NAMALWA (cell line): ENCODE measurements at regions not wholly inside any gene's neighbourhood (a gene's known extent, or its start where the extent isn't known, plus 50 kb on each side); places are given as distances from the start of the nearest gene placed in this dataset.
"Not testable (repeated sequence)": the region's sequence is repeated elsewhere in the genome, so short reads cannot be mapped to it uniquely, and the experiment has no call there.

Source experiments
- DNase-seq: peaks from one replicate; pipeline ENCODE4 v3.0.0-alpha.2; 2015; ENCODE audit warnings: low spot score

- DNase-seq = no peak
Measured at GRCh38 chr13:40362502-40362901, 303.9 kb downstream of the FOXO1 start.

DNA sequence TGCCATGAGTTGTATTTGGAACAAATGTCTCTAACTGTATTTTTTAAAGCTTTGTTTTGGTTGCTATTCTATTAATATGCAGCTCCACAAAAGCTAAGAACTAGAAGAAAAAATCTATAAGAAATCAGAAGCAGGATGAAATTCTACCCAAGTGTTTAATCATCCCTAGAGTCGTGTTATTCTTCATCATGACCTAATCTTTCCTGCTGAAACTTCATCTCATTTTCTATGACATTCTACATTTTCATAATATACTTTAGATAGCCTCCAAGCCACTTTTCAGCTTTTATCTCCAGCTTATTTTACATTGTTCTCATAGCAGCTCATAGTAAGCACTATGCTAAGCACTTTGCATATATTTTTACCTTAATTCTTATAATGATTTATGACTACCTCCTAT lies 302.8 kb downstream of the FOXO1 start:
- no peak for DNase-seq

DNA sequence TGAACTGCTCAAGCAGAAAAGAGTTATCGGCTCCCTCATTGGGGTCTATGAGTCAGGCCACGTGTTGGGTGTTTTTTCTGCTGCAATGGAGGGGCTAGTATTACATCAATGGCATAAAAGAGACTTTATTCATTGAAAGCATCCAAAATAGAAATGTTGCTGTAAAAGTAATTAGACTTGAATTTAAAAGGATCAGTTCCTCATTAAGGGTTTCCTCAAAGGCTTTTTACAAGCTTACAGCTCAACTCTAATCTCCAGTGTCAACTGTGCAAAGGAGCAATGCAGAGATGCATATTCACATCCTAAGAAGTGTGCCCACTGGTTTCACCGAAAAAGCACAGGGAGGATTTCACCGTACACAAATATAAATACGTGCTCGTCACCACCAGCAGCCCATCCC lies 300.3 kb downstream of the FOXO1 start:
- no peak for DNase-seq

DNA sequence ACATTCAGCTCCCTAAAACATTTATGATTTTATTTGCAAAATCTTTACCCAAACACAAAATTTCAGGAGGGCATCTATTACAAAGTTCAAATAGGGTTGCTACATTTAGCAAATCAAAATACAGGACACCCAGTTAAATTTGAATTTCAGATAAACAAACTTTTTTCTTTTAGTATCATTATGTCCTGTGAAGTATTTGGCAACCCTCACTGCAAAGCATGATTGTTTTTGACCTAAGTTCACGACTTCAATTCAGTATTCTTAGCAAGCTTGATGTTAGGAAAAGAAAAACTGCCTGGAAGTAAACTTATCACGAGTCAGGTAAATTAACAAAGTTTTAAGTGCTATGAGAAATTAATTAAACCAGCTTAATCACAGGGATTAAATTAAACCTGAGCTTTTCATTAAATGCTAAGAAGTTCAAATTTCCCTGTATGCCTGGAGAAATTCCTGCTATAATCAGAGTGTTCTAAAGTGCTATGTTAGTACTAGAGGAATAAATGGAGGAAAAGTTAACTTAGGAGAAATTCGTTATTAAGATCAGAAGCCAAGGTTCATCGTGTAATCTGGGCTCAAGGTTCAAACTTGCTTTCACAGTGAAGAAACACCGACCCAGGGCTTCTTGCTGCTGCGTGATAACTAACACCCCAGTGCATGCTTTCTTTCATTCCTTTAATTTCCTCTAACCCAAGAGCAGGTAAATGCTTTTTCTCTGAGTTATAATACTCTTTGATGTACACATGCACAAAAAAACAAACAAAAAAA lies 298.1 kb downstream of the FOXO1 start:
- DNase-seq = no peak

- no peak for DNase-seq
Measured at GRCh38 chr13:40370661-40371060, 295.8 kb downstream of the FOXO1 start.

DNA sequence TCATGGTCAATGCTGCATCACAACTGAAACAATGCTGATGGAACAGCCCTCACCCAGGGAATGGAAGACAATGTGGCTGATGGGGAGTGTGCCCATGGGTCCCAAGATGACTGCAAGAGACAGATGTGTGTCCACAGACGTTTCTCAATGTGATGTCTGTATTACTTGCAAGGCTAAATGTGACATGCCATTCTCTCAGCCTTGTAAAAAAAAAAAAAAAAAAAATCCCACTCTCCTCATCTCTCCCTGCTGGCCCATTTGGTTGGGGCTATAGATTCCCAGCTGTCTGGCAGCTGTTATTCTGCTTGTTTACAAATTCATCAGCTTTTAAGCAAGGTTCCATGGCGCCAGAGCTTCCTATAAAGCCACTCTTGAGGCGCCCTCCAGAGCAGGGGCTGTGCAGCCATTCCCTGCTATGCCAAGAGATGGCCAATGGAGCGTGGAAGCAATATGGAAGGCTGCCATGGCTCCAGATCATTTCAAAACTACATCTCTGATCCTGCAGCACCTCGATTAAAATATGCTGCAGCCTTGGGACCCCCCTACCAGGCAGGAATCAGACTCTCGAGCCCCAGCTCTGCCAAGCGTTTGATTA lies 294.8 kb downstream of the FOXO1 start:
- DNase-seq = no peak

- DNase-seq = not testable (repeated sequence)
Measured at GRCh38 chr13:40373608-40374007, 292.8 kb downstream of the FOXO1 start.

DNA sequence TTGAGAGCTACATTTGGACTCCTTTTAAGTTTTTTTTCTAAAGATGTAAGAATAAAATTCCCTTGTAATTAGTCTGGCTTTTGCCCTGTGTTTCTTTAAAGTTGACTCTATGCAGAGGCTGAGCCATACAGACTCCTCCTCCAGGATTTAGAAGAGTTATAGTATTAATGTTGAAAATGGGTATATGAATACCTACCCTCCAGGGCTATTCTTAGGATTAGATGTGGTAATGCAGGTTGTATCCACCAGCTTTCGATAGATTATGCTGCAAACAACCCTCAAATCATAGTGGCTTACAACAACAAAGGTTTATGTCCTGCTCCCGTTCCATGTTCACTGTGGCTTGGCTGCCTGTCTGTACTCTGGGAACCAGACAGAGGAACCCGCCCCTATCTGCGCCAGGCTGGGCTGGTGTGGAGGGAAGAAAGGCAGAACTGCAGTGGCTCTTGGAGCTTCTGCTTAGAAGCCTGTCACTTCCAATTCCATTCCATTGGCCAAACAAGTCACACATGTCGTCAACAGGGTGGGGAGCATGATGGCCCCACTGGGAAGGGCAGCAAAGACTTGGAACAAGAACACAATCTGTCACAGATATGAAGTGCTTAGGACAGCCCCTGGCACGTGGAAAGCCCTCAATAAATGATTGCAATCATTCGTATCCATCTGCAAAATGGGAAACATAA lies 290.8 kb downstream of the FOXO1 start:
- DNase-seq = no peak

GRCh38 chr13:40376296-40376849 lies 290.1 kb downstream of the FOXO1 start:
- DNase-seq = no peak

GRCh38 chr13:40376867-40377535 lies 289.4 kb downstream of the FOXO1 start:
- DNase-seq = no peak

- DNase-seq = no peak
Measured at GRCh38 chr13:40377783-40378182, 288.7 kb downstream of the FOXO1 start.

GRCh38 chr13:40379196-40379595 lies 287.2 kb downstream of the FOXO1 start:
- DNase-seq = no peak

- DNase-seq = no peak
Measured at GRCh38 chr13:40379794-40380578, 286.5 kb downstream of the FOXO1 start.

GRCh38 chr13:40381935-40382764 lies 284.3 kb downstream of the FOXO1 start:
- DNase-seq = no peak

- no peak for DNase-seq
Measured at GRCh38 chr13:40383132-40383531, 283.3 kb downstream of the FOXO1 start.

DNA sequence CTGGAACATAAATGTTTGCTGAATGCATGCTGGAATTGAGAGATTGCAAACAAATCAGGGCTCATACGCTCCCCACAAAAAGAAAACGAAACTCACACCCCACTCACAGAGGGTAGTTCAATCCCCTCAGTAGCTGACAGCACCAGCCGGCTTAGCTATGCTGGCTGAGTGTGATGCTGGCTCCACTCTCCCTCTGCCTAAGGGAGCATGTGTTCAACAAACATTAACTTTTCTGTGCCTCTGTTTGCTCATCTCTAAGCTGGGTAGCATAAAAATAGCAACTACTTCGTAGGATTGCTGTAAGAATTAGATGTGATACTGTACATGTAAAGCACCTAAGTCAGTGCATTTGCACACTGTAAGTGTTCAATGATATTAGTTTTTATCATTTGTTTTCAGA lies 282.6 kb downstream of the FOXO1 start:
- DNase-seq = no peak

GRCh38 chr13:40384976-40385857 lies 281.2 kb downstream of the FOXO1 start:
- DNase-seq = no peak

- no peak for DNase-seq
Measured at GRCh38 chr13:40385858-40386180, 280.6 kb downstream of the FOXO1 start.

DNA sequence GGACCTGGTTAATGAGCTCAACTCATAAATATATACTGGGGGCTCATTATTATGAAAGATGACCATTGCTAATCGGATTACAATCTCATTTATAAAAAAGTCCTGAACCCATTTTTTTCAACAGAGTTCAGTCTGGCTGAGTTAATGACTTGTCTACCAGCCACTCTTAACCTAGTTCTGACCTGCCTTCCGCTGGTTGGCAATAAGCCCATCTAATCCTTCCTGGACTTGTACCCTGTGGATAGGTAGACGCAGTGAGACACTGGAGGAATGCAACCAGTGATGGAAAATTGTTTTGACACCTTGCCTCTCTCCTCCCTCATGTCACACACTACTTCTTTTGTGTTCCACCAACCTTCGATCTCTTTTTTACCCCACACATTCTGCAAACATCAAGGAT lies 279.9 kb downstream of the FOXO1 start:
- no peak for DNase-seq

DNA sequence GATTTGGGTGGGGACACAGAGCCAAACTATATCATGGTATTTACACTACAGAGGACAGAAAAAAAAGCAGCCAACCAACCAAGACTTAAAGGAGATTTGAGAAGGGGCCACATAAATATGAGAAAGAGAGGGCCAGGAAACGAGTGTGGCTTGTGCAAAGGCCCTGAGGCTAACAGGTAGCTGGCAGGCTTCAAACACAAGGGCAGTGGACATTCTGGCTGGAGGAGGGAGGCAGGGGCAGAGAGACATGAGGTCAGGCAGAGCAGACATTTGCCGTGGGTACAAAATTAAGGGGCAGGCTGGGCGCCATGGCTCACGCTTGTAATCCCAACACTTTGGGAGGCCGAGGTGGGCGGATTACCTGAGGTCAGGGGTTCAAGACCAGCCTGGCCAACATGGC lies 278.7 kb downstream of the FOXO1 start:
- no peak for DNase-seq
